OCI-LY1 (cell line): ENCODE measurements at regions not wholly inside any gene's neighbourhood (a gene's known extent, or its start where the extent isn't known, plus 50 kb on each side); places are given as distances from the start of the nearest gene placed in this dataset.

Experiments used
- H2AFZ ChIP-seq: fragments of 200-600 bp; sonication (generic), shearing (Covaris generic); 2 replicates; pipeline ENCODE4 v1.6.0; 2014; ENCODE audit warnings: antibody characterized with exemption, mild to moderate bottlenecking, low read length
- H3F3A ChIP-seq: fragments of 200-600 bp; sonication (generic), shearing (Covaris generic); 2 replicates; pipeline ENCODE4 v1.6.0; 2014; ENCODE audit warnings: mild to moderate bottlenecking, antibody characterized with exemption, low read length, moderate library complexity; ENCODE audit not compliant: insufficient read depth
- H3K27ac ChIP-seq: fragments of 200-600 bp; sonication (generic); 2 replicates; pipeline ENCODE4 v1.5.1; 2014; ENCODE audit warnings: low read length, mixed run types, mild to moderate bottlenecking, low read depth; ENCODE audit not compliant: poor library complexity, severe bottlenecking
- H3K27me3 ChIP-seq: fragments of 200-600 bp; sonication (generic); 2 replicates; pipeline ENCODE4 v1.6.0; 2014; ENCODE audit warnings: antibody characterized with exemption, mild to moderate bottlenecking, low read length, moderate library complexity; ENCODE audit not compliant: insufficient read depth
- H3K36me3 ChIP-seq: fragments of 200-600 bp; sonication (generic); 2 replicates; pipeline ENCODE4 v1.6.1; 2014; ENCODE audit warnings: mild to moderate bottlenecking, antibody characterized with exemption, low read length, moderate library complexity, mixed read lengths; ENCODE audit not compliant: insufficient read depth
- H3K4me1 ChIP-seq: fragments of 200-600 bp; sonication (generic); 2 replicates; pipeline ENCODE4 v1.5.1; 2014; ENCODE audit warnings: mild to moderate bottlenecking, low read length, moderate library complexity; ENCODE audit not compliant: insufficient read depth, severe bottlenecking
- H3K4me2 ChIP-seq: fragments of 200-600 bp; sonication (generic), shearing (Covaris generic); 2 replicates; pipeline ENCODE4 v1.6.1; 2014; ENCODE audit warnings: low read length
- H3K4me3 ChIP-seq: fragments of 200-600 bp; sonication (generic); 2 replicates; pipeline ENCODE4 v1.5.1; 2014; ENCODE audit warnings: low read length, low read depth, mild to moderate bottlenecking, mixed read lengths; ENCODE audit not compliant: poor library complexity, severe bottlenecking
- H3K79me2 ChIP-seq: fragments of 200-600 bp; shearing (Covaris generic); 2 replicates; pipeline ENCODE4 v1.6.1; 2016; ENCODE audit warnings: mixed run types, low read length, mixed read lengths; ENCODE audit not compliant: insufficient read depth
- H3K9ac ChIP-seq: fragments of 200-600 bp; sonication (generic), shearing (Covaris generic); 2 replicates; pipeline ENCODE4 v1.6.1; 2014; ENCODE audit warnings: mild to moderate bottlenecking, low read length, mixed read lengths
- H3K9me2 ChIP-seq: fragments of 200-600 bp; sonication (generic), shearing (Covaris generic); 2 replicates; pipeline ENCODE4 v1.6.1; 2014; ENCODE audit warnings: low read depth, mild to moderate bottlenecking, low read length, mixed read lengths
- H3K9me3 ChIP-seq: fragments of 200-600 bp; shearing (Covaris generic); 2 replicates; pipeline ENCODE4 v1.6.1; 2014; ENCODE audit warnings: low read length, mixed read lengths
- H4K20me1 ChIP-seq: fragments of 200-600 bp; sonication (generic), shearing (Covaris generic); 2 replicates; pipeline ENCODE4 v1.6.0; 2016; ENCODE audit warnings: mild to moderate bottlenecking, low read length; ENCODE audit not compliant: insufficient read depth
- CTCF ChIP-seq: fragments of 200-600 bp; sonication (generic), shearing (Covaris generic); IDR thresholded peaks from 2 replicates; pipeline ENCODE4 v1.5.1; 2017; ENCODE audit warnings: mild to moderate bottlenecking, antibody characterized with exemption, low read length, moderate library complexity, mixed read lengths
- EZH2 ChIP-seq: fragments of 200-600 bp; sonication (generic), shearing (Covaris generic); IDR thresholded peaks from 2 replicates; pipeline ENCODE4 v1.8.0; 2017; ENCODE audit warnings: borderline replicate concordance, mixed run types, mild to moderate bottlenecking, antibody characterized with exemption, low read length, moderate library complexity, mixed read lengths

DNA sequence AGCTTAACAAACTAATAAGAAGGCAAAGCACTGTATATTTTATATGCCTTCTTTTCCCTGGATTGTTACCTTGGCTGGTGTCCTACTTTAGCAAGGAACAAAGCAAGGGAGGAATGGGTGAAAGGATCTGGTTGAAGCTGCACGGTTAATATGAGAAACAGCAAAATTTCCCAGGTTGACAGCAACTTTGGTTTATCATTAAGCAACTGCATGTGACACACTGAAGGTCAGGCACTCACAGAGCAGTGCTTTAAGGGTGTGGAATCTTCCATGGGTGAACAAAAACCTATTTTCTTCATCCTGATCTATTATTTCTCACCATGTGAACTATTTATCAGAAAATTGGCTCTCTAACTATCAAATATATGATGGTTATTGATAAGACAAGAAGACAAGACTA, 109.0 kb upstream of the ATP10B start:
- H3K27ac ChIP-seq = no peak overlapping the region

GRCh38 chr5:160960592-160960991, 108.6 kb upstream of the ATP10B start:
- no peaks in the 10 kb centered on the region for H3K36me3 ChIP-seq
- no peaks in the 10 kb centered on the region for H3K4me1 ChIP-seq

More for the DNA sequence above, 109.0 kb upstream of the ATP10B start:
- no peak overlapping the region for H2AFZ ChIP-seq
- H3K27me3 ChIP-seq = no peaks in the 10 kb centered on the region
- no peaks in the 10 kb centered on the region for H3K36me3 ChIP-seq
- H3K9ac ChIP-seq = no peak overlapping the region
- H3K4me2 ChIP-seq = no peak overlapping the region
- no peak overlapping the region for H3K4me3 ChIP-seq
- no peaks in the 10 kb centered on the region for H3K9me2 ChIP-seq
- no peaks in the 10 kb centered on the region for H3F3A ChIP-seq
- TF ChIP-seq EZH2 = no peak
- TF ChIP-seq CTCF = no peak
- H3K79me2 ChIP-seq = no peaks in the 10 kb centered on the region
- no peaks in the 10 kb centered on the region for H3K9me3 ChIP-seq
- no peaks in the 10 kb centered on the region for H3K4me1 ChIP-seq
- H4K20me1 ChIP-seq = no peaks in the 10 kb centered on the region

GRCh38 chr5:160959804-160960203, 107.8 kb upstream of the ATP10B start:
- Histone ChIP-seq H3K79me2 (no peaks in the 10 kb centered on the region), H2AFZ (no peak overlapping the region), H3K9me3 (no peaks in the 10 kb centered on the region), H3K27me3 (no peaks in the 10 kb centered on the region), H3K4me1 (no peaks in the 10 kb centered on the region), H3K9ac (no peak overlapping the region), H3K36me3 (no peaks in the 10 kb centered on the region), H3K27ac (no peak overlapping the region), H3K9me2 (no peaks in the 10 kb centered on the region), H3K4me2 (no peak overlapping the region), H3K4me3 (no peak overlapping the region), H3F3A (no peaks in the 10 kb centered on the region), H4K20me1 (no peaks in the 10 kb centered on the region)
- TF ChIP-seq CTCF (no peak), EZH2 (no peak)

More at GRCh38 chr5:160960592-160960991, 108.6 kb upstream of the ATP10B start:
- Histone ChIP-seq H3F3A (no peaks in the 10 kb centered on the region), H3K4me2 (no peak overlapping the region), H3K9ac (no peak overlapping the region), H2AFZ (no peak overlapping the region), H3K9me3 (no peaks in the 10 kb centered on the region), H3K79me2 (no peaks in the 10 kb centered on the region), H3K9me2 (no peaks in the 10 kb centered on the region), H4K20me1 (no peaks in the 10 kb centered on the region), H3K27ac (no peak overlapping the region), H3K4me3 (no peak overlapping the region), H3K27me3 (no peaks in the 10 kb centered on the region)
- TF ChIP-seq CTCF (no peak), EZH2 (no peak)
